GM18507 (cell line): ENCODE measurements at regions not wholly inside any gene's neighbourhood (a gene's known extent, or its start where the extent isn't known, plus 50 kb on each side); places are given as distances from the start of the nearest gene placed in this dataset.
"Not testable (repeated sequence)": the region's sequence is repeated elsewhere in the genome, so short reads cannot be mapped to it uniquely, and the experiment has no call there.

Source experiments
- DNase-seq: peaks from one replicate; pipeline ENCODE4 v3.0.0; 2011; ENCODE audit warnings: low read depth; ENCODE audit not compliant: insufficient read length; ENCODE audit errors: extremely low spot score
- FAIRE-seq: peaks from 2 replicates; lab custom pipeline; 2011; peaks lifted over from hg19 to GRCh38; lab: Jason Lieb, UNC

DNA sequence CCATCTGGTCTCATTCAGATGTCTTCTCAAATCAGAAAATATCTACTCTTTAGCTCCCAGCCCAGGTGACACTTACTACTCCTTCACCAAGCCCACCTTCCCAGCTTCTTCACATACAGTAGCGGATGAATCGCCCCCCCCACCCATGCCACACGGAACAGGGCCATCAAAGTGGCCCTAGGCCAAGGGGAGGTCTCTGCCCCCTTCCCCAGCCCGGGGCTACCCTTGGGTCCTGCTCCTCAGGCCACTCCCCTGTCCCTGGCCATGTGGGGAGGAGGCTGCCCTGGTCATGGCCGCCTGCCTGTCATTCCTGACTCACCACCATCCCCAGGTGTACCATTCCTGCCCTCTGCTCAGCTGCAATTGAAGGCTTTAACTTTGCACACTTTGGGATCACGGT lies 142.8 kb downstream of the NECTIN1 start:
- FAIRE-seq: no peak
- DNase-seq: no peak

GRCh38 chr11:119585043-119585781 lies 143.8 kb downstream of the NECTIN1 start:
- FAIRE-seq (no peak), DNase-seq (no peak)

DNA sequence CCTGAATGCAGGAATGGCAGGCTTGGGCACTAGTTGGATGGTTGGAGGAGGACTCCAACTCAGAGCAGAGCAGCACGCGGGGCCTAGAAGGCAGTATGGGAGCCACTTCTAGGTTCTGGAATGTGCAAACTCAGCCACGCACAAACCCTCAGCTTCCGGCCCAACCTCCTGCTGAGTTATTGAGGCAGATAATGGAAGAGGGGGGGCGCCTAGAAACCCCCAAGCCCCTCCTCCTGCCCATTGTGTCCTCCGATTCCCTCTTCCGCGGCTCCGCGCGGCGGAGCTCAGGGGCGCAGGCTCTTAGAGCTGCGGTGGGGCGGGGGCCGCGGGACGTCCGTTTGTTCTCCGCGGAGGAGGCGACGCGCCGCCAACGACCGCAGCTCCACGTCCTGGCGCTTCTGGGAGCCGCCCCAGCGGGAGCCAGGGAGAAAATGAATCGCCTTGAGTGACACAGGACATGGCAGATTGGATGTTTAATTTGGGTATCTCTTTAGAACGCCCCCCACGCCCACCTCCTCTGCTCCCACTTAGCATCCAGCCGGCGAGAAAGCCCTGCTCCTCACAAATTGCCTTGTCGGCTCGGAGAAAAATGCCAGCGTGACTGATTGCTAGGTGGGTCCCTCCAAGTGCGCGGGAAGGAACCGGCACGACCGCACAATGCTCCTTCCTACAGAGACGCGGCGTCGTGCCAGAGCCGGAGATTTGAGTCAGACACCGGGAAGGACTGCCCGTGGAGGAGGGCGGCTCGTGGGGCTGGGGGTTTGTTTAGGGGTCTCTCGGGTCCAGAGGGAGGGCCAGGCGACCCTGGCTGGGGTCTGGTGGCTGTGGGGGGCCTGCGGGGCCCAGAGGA lies 144.6 kb downstream of the NECTIN1 start:
- FAIRE-seq (no peak), DNase-seq (no peak)

DNA sequence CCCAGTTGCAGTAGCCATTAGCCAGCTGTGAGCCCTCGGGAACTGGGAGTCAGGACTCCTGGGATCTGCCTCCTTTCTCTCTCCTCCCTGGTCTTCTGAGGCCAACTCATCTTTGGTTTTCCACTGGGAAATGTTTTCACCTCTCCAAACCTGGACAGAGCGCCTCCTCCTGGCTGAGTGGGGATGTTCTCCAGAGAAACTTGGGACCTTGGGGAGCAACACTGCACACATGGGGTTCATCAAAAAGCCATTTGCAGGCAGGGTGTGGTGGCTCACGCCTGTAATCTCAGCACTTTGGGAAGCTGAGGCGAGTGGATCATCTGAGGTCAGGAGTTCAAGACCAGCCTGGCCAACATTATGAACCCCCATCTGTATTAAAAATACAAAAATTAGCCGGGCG lies 145.4 kb downstream of the NECTIN1 start:
- DNase-seq (no peak), FAIRE-seq (no peak)

GRCh38 chr11:119581396-119581795 lies 147.6 kb downstream of the NECTIN1 start:
- not testable (repeated sequence) for DNase-seq, FAIRE-seq

GRCh38 chr11:119580751-119581150 lies 148.2 kb downstream of the NECTIN1 start:
- DNase-seq (no peak), FAIRE-seq (no peak)

- FAIRE-seq (no peak), DNase-seq (no peak)
Measured at GRCh38 chr11:119580081-119580480, 148.9 kb downstream of the NECTIN1 start.

DNA sequence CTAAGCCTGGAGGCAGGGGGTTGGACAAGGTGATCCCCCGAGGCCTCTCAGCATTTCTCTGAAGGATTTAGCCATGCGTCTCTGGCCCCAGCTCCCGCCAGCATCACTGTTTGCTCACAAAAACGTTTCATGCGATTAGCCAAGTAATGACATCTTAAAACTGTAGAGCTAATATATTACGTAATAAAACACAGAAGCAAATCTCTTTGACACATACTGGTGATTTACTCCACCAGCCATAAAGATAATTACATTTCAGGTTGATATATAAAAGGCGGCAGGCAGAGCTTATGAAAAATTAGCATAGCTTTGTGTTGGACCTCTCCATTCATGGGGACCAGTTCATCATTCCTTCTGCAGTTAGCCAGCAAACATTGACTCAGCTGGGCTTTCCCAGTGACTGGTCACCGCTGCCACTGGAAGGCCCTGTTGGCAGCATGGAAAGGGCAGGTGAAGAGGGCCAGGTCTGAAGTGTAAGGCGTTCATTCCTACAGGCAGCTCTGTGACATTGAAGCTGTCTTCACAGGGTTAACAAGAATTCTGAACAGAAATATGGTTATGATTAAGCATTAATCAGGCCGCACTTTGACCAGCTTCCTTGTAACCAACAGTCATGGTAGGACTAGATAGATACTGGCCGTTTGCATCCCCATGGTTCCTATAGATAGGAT lies 150.3 kb downstream of the NECTIN1 start:
- FAIRE-seq (no peak), DNase-seq (no peak)

DNA sequence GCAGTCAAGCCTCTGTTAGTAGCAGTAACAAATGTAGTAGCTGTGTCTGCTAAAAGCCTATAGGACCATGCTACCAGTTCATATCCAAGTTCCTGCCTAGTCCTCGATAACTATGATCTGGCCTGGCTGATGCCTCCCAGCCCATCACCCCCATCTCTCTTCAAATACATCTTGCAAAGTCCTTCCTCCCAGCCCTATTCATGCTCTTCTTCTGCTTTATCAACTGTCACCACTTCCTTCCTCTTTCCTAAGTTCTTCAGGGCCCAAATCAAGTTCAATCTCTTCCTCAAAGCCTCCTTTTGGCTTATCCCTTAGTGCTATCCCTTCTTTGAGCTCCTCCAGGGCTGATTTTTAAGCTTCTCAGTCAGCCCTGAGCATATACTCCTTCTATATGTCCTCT lies 150.9 kb upstream of the THY1 start:
- DNase-seq (no peak), FAIRE-seq (no peak)

- DNase-seq (no peak), FAIRE-seq (no peak)
Measured at GRCh38 chr11:119572481-119573424, 149.8 kb upstream of the THY1 start.

GRCh38 chr11:119571311-119571710 lies 148.3 kb upstream of the THY1 start:
- FAIRE-seq: no peak
- no peak for DNase-seq

GRCh38 chr11:119567688-119568582 lies 145.0 kb upstream of the THY1 start:
- DNase-seq: no peak
- FAIRE-seq: peak; percentile 79

DNA sequence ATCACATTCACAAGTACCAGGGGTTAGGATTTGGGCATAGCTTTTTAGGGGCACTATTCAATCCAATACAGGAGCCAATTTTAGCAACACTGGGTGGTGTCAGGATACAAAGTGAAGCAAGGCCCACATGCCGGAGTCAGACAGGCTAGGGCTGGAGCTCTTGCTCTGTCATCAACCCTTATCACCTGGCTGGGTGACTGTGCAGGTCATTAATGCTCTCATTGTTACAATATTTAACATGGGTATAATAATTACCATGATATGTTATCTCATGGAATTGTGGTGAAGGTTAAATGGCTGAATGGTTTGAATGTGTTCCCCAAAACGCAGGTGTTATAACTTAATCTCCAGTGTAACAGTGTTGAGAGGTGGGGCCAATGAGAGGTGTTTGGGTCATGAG lies 143.3 kb upstream of the THY1 start:
- DNase-seq (no peak), FAIRE-seq (no peak)

- not testable (repeated sequence) for FAIRE-seq, DNase-seq
Measured at GRCh38 chr11:119565693-119566092, 142.7 kb upstream of the THY1 start.

DNA sequence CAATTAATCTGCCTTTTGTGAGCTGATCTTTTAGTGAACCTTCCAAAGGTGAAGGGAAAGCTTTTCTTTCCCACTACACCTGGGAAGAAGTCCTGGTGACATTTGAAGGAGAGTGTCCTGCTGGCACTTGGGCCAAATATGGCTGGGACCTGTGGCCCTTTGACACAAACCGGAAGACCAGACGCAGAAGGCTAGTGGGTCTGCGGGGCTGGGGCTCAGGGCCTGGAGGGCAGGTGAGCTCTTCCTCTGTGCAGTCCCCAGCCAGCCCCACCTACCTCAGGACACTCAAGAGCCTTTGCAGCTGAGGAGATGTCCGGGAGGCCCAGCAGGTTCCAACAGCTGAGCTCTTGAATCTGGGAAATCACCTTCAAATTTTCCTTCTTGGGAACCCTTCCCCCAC lies 138.0 kb upstream of the THY1 start:
- no peak for FAIRE-seq

GRCh38 chr11:119560291-119560690 lies 137.3 kb upstream of the THY1 start:
- FAIRE-seq: no peak

More for the DNA sequence above, 138.0 kb upstream of the THY1 start:
- no peak for DNase-seq

DNA sequence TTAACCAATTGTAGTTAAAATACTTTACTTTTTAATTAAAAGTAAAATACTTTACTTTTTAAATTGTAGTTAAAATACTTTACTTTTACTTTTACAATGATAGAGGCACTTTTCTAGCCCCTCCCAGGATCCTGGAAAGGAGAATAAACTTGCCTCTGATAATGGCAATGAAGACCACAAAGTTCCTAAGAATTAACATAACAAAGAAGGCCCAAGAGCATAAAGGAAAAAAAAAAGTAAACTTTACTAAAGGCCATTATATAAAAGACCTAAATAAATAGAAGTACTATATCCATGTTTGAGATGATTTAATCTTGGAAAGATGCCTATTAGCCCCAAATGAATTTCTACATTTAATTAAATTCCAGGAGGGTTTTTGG lies 129.1 kb upstream of the THY1 start:
- DNase-seq (no peak), FAIRE-seq (no peak)

More at GRCh38 chr11:119560291-119560690, 137.3 kb upstream of the THY1 start:
- no peak for DNase-seq

DNA sequence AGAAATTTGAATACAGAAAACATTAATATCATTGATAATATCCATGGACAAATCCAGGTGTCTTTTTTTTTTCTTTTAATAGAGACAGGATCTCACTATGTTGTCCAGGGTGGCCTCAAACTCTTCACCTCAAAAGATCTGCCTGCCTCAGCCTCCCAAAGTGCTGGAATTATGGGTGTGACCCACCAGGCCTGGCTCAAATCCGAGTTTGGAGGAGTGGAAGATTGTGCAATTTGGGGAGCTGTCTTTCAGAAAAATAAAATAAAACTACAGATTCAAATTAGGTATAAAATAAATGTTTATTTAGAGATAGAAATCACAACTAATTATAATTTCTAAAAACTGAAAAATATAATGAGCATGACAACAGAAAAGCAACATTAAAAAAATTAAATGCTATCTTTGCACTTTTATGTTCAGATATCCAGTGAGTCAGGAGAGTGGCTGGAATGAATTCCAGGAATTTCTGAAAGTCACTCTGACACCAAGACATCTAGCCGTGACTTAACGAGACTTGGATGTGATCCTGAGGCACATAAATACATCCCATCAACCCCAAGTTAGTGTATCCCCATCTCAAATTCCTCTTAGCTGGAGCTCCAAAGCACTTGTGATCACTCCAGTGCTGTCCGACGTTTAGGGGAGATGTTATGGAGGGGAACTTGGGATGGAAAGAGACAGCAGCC lies 128.6 kb upstream of the THY1 start:
- DNase-seq (no peak), FAIRE-seq (no peak)
